GM21447 (cell line): ENCODE measurements at regions not wholly inside any gene's neighbourhood (a gene's known extent, or its start where the extent isn't known, plus 50 kb on each side); places are given as distances from the start of the nearest gene placed in this dataset.

Experiments used
- ATAC-seq: cut with Tn5 transposase; IDR thresholded peaks from one replicate; pipeline ENCODE4 v1.9.1; 2021; ENCODE audit not compliant: unreplicated experiment

DNA sequence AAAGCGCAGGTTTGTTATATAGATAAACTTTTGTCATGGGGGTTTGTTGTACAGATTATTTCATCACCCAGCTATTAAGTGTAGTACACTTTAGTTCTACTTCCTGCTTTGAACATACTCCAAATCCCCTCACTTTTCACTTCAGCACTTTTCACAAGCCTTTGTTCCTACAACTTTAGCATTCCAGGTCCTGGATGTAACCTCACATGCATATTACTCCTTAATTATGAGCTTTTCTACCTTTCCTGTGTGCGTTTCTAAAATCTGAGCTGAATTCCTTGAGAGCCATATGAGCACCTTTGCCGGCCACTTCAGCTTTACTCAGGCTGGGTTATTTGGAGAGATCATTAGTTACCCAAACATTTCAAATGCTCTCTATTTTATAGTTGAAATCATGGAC, 179.2 kb upstream of the TNFAIP3 start:
- no peak for ATAC-seq

- no peak for ATAC-seq
Observed at GRCh38 chr6:137688230-137688971, 178.7 kb upstream of the TNFAIP3 start.

DNA sequence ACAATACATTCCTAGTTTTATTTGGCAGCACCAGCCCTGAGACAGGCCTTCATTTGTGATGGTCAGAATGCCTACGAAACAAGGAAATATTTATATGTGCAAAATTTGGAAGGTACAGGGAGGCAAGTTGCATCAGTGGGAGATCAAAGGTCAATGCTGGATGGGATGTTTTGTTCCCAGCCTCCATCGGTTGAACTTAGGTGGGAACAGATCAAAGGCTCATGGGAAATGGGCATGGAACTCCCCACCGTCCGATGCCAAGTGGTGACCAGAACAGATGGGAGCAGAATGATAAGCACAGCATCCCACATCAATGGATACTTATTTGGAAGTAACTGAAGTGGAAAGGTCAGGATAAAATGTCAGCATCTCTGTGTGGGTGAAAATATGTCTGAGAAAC, 177.7 kb upstream of the TNFAIP3 start:
- no peak for ATAC-seq

DNA sequence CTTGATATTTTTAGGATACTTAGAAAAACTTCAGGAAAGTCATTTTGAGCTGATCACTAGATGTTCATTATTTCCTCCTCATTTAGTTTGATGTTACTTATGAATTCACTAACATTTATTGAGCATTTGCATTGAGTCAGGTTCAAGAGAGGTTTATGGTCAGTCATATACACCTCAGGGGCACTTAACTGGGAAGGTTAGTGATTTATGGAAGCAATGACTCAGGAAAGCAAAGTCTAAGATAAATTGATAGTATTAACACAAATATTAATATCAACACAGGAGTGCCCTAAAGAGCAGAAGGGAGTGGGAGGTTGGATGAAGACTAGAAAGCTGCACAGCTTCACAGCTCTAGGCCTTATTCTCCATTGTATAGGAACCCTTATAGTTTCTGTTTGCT, 177.0 kb upstream of the TNFAIP3 start:
- ATAC-seq: no peak

DNA sequence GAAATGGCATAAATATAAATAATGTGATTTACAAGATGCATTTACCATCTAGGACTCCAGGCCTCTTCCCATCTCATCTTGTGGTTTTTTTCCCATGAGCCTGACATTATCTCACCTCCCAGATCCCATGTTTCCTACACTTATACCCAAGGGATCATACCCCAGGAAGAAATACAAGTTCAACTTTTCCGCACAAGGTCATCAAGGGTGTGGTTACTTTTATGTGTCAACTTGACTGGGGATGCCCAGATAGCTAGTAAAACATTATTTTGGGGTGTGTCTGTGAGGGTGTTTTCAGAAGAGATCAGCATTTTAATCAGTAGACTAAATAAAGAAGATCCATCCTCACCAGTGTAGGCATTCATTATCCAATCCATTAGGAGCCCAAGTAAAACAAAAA, 176.3 kb upstream of the TNFAIP3 start:
- ATAC-seq: no peak

GRCh38 chr6:137692308-137692707, 174.8 kb upstream of the TNFAIP3 start:
- ATAC-seq: no peak

- ATAC-seq: no peak
Observed at GRCh38 chr6:137692806-137693205, 174.3 kb upstream of the TNFAIP3 start.

- no peak for ATAC-seq
Observed at GRCh38 chr6:137693711-137694110, 173.3 kb upstream of the TNFAIP3 start.

DNA sequence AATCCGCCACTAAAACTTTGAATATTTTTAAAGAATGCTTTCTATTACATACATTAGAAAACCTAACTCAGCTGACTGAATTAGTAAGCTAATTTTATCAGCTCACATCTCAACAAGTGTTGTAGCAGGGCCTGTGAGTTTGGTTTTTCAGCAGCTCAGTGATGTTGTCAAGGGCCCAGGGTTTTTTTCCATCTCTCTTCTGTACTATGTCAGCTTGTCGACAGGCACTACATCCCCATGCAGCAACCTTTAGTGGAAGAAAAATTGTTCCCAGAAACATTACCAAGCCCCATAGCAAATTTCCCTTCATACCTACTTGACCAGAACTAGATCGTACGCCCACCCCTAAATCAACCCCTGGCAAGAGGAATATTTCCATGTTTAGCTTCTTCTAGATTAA, 170.3 kb upstream of the TNFAIP3 start:
- ATAC-seq: no peak

GRCh38 chr6:137697267-137697938, 169.7 kb upstream of the TNFAIP3 start:
- peak; percentile 57 for ATAC-seq

DNA sequence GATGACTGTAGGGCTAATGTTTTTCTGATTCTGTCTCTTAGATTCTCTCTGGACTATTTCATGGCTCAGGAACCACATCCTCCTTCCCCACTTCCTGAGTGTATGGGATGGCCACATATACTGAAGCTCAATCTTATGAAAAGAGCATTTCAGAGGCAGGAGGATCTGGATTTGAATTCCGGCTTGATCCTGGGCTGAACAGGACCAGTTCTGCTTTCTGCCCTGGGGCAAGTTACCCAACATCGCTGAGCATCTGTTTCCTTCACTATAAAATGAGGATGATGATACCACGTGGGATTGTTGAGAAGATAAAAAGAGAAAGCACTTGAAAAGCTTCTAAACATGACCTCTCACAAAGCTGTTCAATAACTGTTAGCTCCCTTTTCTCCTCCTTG, 168.4 kb upstream of the TNFAIP3 start:
- no peak for ATAC-seq

GRCh38 chr6:137699031-137699683, 167.9 kb upstream of the TNFAIP3 start:
- ATAC-seq: peak; percentile 55

DNA sequence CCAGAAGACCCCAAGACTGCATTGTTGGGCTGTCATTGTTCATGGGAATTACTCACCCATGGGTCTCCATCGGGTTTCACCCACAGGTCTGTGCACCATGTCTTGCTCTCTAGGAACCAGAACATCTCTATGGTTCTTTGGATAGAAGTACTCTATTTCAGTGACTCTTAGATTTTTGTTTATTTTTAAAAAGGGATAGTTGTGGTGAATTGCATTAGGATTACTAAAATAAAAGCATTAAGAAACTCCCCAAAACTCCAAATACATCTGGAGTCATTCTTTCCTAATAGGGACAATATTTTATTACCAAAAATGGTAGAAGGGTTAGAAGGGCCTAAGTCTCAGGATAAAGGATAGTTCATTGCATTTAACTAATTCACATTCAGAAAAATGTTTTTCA, 166.9 kb upstream of the TNFAIP3 start:
- ATAC-seq: no peak

DNA sequence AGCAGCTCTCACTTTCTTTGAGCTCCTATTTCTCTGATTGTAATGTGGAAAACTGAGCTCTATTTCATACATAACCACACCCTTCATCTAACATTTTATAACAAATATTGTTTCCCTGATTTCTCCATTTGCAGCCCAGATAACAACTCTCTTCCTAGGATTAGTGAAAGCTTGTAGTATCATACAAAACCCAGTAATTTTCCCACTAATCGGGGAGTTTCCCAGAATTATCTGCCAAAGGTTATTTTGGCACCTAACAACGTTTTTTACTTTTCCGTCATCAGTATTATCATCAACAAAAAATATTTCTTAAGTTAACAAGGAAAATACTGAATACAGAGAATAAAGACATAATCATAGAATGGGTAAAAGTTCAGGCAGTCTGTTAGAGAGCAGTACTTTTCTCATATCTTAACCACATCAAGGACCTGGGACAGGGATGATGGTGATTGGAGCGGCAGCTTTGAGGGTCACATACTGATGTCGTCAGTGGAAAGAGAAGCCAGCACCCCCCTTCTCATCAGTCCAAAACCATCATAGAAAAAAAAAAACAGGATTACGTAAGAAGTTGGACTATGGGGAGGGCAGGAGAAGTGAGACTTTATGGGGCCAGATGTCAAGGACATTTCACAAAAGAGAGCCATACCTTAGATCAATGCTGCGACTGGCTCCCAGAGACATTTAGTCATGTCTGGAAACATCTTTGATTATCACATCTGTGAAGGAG, 166.1 kb upstream of the TNFAIP3 start:
- ATAC-seq: no peak

GRCh38 chr6:137701942-137702341, 165.1 kb upstream of the TNFAIP3 start:
- ATAC-seq: no peak

DNA sequence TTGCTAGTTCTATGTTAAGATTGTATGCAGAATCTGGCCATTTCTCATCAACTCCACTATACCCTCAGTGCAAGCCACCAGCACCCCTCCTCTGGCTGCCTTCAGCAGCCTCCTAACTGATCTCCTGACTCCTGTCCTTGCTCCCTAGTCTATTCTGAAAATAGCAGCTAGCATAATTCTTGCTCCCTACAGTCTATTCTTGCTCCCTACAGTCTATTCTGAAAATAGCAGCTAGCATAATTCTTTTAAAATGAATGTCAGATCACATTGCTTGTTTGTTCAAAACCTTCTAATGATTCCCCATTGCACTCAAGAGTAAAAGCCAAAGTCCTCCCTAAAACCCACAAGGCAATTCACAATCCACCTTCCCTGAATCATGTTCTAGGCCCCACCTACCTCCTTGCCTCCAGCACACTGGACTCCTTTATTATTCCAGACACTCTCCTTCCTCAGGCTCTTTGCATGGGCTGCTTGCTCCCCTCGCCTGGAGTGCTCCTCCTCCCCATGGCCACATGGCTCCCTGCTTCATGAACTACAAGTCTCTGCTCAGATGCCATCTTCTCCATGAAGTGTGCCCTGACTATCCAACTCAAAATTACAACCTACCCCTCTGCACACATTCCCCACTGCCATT, 164.2 kb upstream of the TNFAIP3 start:
- no peak for ATAC-seq

- no peak for ATAC-seq
Observed at GRCh38 chr6:137704802-137705159, 162.3 kb upstream of the TNFAIP3 start.

GRCh38 chr6:137705160-137706082, 161.6 kb upstream of the TNFAIP3 start:
- ATAC-seq: no peak

DNA sequence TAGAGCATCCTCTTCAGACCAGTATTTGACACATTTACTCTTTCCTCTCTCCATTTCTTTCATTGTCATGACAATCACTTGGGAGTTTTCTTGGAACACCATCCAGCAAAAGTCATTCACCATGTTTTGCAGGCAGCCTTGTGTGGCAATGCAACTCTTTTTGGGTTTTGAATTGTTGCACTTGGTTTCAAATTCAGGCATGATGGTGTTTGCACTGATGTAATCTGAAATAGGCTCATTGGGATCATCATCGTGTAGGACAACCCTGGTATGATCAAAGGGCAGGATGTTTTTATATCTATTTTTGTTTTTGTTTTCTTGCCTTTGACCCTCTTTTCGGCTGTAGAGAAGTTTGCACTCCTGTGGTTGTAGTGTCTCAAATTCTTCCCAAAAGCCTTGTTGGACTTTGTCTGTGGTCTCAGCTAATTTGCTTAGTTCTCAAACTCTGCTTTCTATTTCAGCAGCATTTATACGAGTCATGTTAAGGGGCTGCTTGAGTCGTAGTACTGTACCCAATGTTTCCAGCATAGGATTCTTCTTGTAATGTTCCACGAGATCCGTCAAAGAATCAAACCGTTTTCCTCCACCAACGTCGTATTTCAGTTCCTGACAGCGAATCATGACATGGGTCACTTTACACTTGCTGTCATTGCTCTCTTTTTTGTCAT, 160.8 kb upstream of the TNFAIP3 start:
- ATAC-seq: no peak
